Heart left ventricle (tissue), 16 donors: ENCODE measurements at regions not wholly inside any gene's neighbourhood (a gene's known extent, or its start where the extent isn't known, plus 50 kb on each side); places are given as distances from the start of the nearest gene placed in this dataset.

Source experiments
- ATAC-seq, 4 donors: fragments of 200-7000 bp; cut with Tn5 transposase; one replicate each; pipeline ENCODE4 v1.9.1; 2020 to 2022; ENCODE audit warnings: moderate library complexity in 4 of 4, mild to moderate bottlenecking in 3 of 4, moderate number of reproducible peaks in 1 of 4
- DNase-seq, 5 donors: peaks; one replicate each; pipeline ENCODE4 v3.0.0-alpha.2; 2020
- H3K27ac ChIP-seq, 12 donors: fragments of 200-600 bp; sonication (generic) in 4 of 12; one replicate each; pipeline versions ENCODE4 v1.5.0 to v1.8.0; 2016 to 2022; ENCODE audit warnings: mild to moderate bottlenecking in 2 of 12
- H3K27me3 ChIP-seq, 9 donors: fragments of 200-600 bp; sonication (generic) in 2 of 9; one replicate each; pipeline versions ENCODE4 v1.5.1 to v1.8.0; 2016 to 2022; ENCODE audit warnings: mild to moderate bottlenecking in 3 of 9
- H3K36me3 ChIP-seq, 9 donors: fragments of 200-600 bp; sonication (generic) in 2 of 9; one replicate each; pipeline versions ENCODE4 v1.5.0 to v1.8.0; 2018 to 2022; ENCODE audit warnings: mild to moderate bottlenecking in 2 of 9
- H3K4me1 ChIP-seq, 12 donors: fragments of 200-600 bp; sonication (generic) in 4 of 12; one replicate each; pipeline versions ENCODE4 v1.5.0 to v1.8.0; 2016 to 2022; ENCODE audit warnings: mild to moderate bottlenecking in 3 of 12
- H3K4me3 ChIP-seq, 12 donors: fragments of 200-600 bp; sonication (generic) in 4 of 12; one replicate each; pipeline versions ENCODE4 v1.5.0 to v1.8.0; 2017 to 2022; ENCODE audit warnings: mild to moderate bottlenecking in 9 of 12, moderate library complexity in 4 of 12
- H3K9me3 ChIP-seq, 12 donors: fragments of 200-600 bp; sonication (generic) in 4 of 12; one replicate each; pipeline versions ENCODE4 v1.5.0 to v1.8.0; 2016 to 2022; ENCODE audit warnings: mild to moderate bottlenecking in 1 of 12
- POLR2A ChIP-seq, 2 donors: fragments of 450-650 bp; IDR thresholded peaks; one replicate each; pipeline ENCODE4 v1.6.1; 2017; ENCODE audit warnings: antibody characterized with exemption in 2 of 2, mild to moderate bottlenecking in 2 of 2, moderate library complexity in 2 of 2
- WGBS, 4 donors: extraction: QIAGEN DNeasy Blood & Tissue Kit in 2 of 4; methylation state at CpG; one replicate each; pipeline versions ENCODE4 v1.1.5 to v1.1.7; 2013 to 2018; 5-methylcytosine and 5-hydroxymethylcytosine counted together
- intact Hi-C, 10 donors: fragments of 100-400 bp; cut with DNase I; formaldehyde crosslinking; loops; one replicate each; pipeline versions ENCODE4 v1.11.1 to v1.14.2; 2022
- TF ChIP-seq, protein P1 (sequence below), 12 donors: fragments of 200-600 bp; sonication (generic) in 4 of 12; IDR thresholded peaks; one replicate each; pipeline versions ENCODE4 v1.5.0 to v1.8.0; 2018 to 2022; ENCODE audit warnings: antibody characterized with exemption in 12 of 12, mild to moderate bottlenecking in 5 of 12
- donor health status: ischemic (EF 13 %, LVEDD 7.1; RV severe dilation, severe dysfunction).
- donor health status: healthy with polysubstance abuse.
- donor health status: DM: no; HTN: yes; CAD: no.
- donor health status: DM: no; HTN: no; CAD: no.
- donor health status: ischemic (EF 25% LVEDD 6.9; RV normal size, moderate dysfunction).
- donor health status: ischemic (EF 25% LVEDD 5.7; RV mildly dilated, moderate dysfunction).
- donor health status: healthy.
- donor health status: DM: yes; HTN: yes; CAD: no.
- donor health status: ischemic (EF 35%, LVEDD 5.7; RV mildly dilated, moderate dysfunction).
- donor health status: nonischemic (EF 11% LVEDD 7.7; RV severe dilation, severe dysfunction).
- donor health status: DM: yes; HTN: yes; CAD: no.
- donor health status: PGD.
- donor health status: ischemic (EF 29% LVEDD 5.4; RV normal size, mild dysfunction).
- donor health status: nonischemic (EF 23%, LVEDD 6.1; RV moderate dilation, normal function).

DNA sequence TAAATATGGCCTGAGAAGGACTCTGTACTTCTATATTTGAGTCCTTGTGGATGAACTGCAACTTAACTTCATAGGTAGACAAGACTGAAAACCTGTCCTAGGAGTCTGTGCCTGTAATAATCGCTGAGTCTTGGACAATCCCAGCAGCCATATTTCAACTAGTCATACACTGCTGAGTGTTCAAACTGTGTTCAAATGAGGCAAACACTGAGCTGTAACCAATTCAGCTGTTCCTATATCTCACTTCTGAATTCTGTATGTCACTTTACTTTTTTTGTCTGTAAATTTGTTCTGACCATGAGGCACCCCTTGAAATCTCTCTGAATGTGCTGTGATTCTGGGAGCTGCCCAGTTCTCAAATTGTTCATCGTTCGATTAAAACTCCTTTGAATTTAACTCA lies 72.4 kb downstream of the FOXF2 start:
- TF ChIP-seq, protein P1, sequence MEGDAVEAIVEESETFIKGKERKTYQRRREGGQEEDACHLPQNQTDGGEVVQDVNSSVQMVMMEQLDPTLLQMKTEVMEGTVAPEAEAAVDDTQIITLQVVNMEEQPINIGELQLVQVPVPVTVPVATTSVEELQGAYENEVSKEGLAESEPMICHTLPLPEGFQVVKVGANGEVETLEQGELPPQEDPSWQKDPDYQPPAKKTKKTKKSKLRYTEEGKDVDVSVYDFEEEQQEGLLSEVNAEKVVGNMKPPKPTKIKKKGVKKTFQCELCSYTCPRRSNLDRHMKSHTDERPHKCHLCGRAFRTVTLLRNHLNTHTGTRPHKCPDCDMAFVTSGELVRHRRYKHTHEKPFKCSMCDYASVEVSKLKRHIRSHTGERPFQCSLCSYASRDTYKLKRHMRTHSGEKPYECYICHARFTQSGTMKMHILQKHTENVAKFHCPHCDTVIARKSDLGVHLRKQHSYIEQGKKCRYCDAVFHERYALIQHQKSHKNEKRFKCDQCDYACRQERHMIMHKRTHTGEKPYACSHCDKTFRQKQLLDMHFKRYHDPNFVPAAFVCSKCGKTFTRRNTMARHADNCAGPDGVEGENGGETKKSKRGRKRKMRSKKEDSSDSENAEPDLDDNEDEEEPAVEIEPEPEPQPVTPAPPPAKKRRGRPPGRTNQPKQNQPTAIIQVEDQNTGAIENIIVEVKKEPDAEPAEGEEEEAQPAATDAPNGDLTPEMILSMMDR (IDR thresholded peaks at IDR 0.05): no peak
- TF ChIP-seq POLR2A (IDR thresholded peaks at IDR 0.05): no peak
- no peaks in the 10 kb centered on the region for H3K36me3 ChIP-seq
- ATAC-seq (no peak), DNase-seq (no peak)
- no peaks in the 10 kb centered on the region for H3K4me1 ChIP-seq
- intact Hi-C loops: no loop called here
- 54 to 95% (median 92%) methylated on average over 3 of the region's 3 CpGs for WGBS, 4 donors
- peaks cover 0 to 9% (median 0%) of the 10 kb centered on the region in 9 donors for H3K27me3 ChIP-seq
- H3K27ac ChIP-seq: no peak overlapping the region
- no peaks in the 10 kb centered on the region for H3K9me3 ChIP-seq
- no peak overlapping the region for H3K4me3 ChIP-seq

DNA sequence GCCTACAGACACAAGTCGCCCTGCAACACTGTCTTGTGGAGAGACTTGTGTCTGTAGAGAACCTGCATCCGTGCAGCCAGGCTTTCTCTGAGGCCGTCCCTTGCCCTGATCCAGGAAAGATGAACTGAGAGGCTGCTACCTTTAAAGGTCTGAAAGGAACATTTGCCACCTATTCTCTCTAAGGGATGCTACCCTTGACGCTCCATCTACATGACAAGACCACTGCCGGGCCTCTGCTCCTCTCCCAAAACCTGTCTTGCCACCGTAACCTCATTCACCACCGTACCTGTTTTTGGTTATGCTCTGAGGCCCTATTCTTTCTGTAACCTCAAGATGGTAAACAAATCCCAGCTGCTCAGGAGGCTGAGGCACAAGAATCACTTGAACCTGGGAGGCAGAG lies 73.9 kb downstream of the FOXF2 start:
- no peaks in the 10 kb centered on the region for H3K4me1 ChIP-seq
- no peak overlapping the region for H3K4me3 ChIP-seq
- WGBS, 4 donors: 71 to 82% (median 74%) methylated on average over 7 of the region's 7 CpGs
- DNase-seq: no peak
- H3K9me3 ChIP-seq: no peaks in the 10 kb centered on the region
- H3K27ac ChIP-seq: no peak overlapping the region
- no peak for ATAC-seq
- TF ChIP-seq, protein P1 (IDR thresholded peaks at IDR 0.05): no peak
- TF ChIP-seq POLR2A (IDR thresholded peaks at IDR 0.05): no peak
- H3K27me3 ChIP-seq: peaks cover 0 to 9% (median 0%) of the 10 kb centered on the region in 9 donors
- H3K36me3 ChIP-seq: no peaks in the 10 kb centered on the region
- intact Hi-C loops: no loop called here

DNA sequence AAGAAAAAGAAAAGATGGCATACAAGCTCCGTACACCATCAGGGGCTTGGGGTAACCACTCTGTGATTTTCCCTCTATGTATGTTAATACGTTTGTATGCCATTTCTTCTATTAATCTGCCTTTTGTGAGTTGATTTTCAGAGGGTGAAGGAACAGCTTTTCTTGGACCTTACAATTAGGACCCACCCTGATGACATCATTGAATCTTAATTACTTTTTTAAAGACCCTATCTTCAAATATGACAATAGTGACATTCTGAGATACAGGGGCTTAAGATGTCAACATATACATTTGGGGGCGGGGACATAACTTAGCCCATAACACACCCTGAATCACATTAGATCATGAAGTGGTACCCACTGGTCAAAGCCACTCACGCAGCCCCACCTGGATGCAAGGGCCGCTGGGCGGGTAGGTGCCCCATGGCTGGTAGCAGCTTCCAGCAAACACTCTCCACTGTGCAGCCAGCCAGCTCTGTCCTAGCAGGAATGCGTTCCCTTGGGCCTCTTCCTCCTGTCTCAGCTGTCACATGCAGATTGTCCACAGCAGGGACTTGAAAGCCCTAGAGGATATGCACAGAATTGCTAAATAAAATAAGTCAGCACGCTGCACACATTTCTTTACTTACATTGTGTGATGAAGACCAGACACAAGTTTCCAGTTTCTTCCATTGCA lies 74.5 kb downstream of the FOXF2 start:
- Histone ChIP-seq H3K27me3 (peaks cover 0 to 9% (median 0%) of the 10 kb centered on the region in 9 donors), H3K27ac (no peak overlapping the region), H3K4me1 (no peaks in the 10 kb centered on the region), H3K4me3 (no peak overlapping the region), H3K9me3 (no peaks in the 10 kb centered on the region), H3K36me3 (no peaks in the 10 kb centered on the region)
- intact Hi-C loops: no loop called here
- TF ChIP-seq, protein P1 (IDR thresholded peaks at IDR 0.05): no peak
- no peak for TF ChIP-seq POLR2A (IDR thresholded peaks at IDR 0.05)
- 76 to 82% (median 80%) methylated on average over 7 to 8 of the region's 8 CpGs for WGBS, 4 donors
- DNase-seq: no peak
- no peak for ATAC-seq

DNA sequence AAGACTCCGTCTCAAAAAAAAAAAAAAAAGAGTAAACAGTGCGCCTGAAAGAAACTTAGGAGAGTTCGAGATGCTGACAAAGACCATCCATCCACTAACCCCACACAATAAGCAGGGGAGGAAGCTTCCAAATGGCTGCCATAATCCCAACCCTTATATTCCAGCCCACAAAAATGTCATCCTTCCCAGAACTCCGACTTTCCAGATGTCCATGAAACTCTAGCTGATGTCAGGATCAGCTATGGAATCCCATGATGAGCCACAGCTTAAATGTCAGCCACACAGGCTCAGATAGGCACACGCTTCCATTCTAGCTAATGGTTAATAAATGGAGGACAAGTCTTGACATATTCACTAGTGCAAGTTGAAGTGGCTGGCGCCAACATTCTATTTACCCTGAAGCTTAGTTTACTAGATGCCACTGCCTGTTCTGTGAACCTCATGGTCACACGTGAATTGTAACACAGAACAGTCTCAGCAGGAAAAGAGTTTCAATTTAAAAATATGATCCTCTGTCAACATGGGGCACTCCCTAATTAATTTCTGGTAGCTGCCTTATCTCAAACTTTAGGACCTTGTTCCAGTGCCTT lies 75.5 kb downstream of the FOXF2 start:
- Histone ChIP-seq H3K9me3 (no peaks in the 10 kb centered on the region), H3K27ac (no peak overlapping the region), H3K4me3 (no peak overlapping the region), H3K36me3 (no peaks in the 10 kb centered on the region), H3K4me1 (no peaks in the 10 kb centered on the region), H3K27me3 (peaks cover 0 to 9% (median 0%) of the 10 kb centered on the region in 9 donors)
- ATAC-seq: no peak
- intact Hi-C loops: no loop called here
- WGBS, 4 donors: 82 to 90% (median 87%) methylated on average over 7 of the region's 7 CpGs
- TF ChIP-seq, protein P1 (IDR thresholded peaks at IDR 0.05): no peak
- no peak for TF ChIP-seq POLR2A (IDR thresholded peaks at IDR 0.05)
- no peak for DNase-seq
